B cell (primary cell): ENCODE measurements at regions not wholly inside any gene's neighbourhood (a gene's known extent, or its start where the extent isn't known, plus 50 kb on each side); places are given as distances from the start of the nearest gene placed in this dataset.

ENCODE experiments used
- CTCF ChIP-seq: fragments of 200-600 bp; IDR thresholded peaks from one replicate; pipeline ENCODE4 v1.8.0; 2022; ENCODE audit warnings: antibody characterized with exemption, mild to moderate bottlenecking
- EZH2 ChIP-seq: IDR thresholded peaks from 2 replicates; pipeline ENCODE4 v1.6.1; 2012; ENCODE audit warnings: borderline replicate concordance, low read depth, mild to moderate bottlenecking, moderate library complexity, low read length; ENCODE audit not compliant: insufficient read depth, poor library complexity, severe bottlenecking

GRCh38 chr2:234430871-234431270 lies 66.0 kb downstream of the ARL4C start:
- no peak for TF ChIP-seq CTCF
- no peak for TF ChIP-seq EZH2
